ENCODE measurements at regions not wholly inside any gene's neighbourhood (a gene's known extent, or its start where the extent isn't known, plus 50 kb on each side); places are given as distances from the start of the nearest gene placed in this dataset.
"Not testable (repeated sequence)": the region's sequence is repeated elsewhere in the genome, so short reads cannot be mapped to it uniquely, and the experiment has no call there.

- peak; percentile 9 for DNase-seq (ENCODE audit: low spot score)
Observed at GRCh38 chr6:149127212-149127611, 190.3 kb upstream of the TAB2 start.

- peak; percentile 12 for DNase-seq (ENCODE audit: low spot score)
Observed at GRCh38 chr6:149128489-149129145, 188.9 kb upstream of the TAB2 start.

DNA sequence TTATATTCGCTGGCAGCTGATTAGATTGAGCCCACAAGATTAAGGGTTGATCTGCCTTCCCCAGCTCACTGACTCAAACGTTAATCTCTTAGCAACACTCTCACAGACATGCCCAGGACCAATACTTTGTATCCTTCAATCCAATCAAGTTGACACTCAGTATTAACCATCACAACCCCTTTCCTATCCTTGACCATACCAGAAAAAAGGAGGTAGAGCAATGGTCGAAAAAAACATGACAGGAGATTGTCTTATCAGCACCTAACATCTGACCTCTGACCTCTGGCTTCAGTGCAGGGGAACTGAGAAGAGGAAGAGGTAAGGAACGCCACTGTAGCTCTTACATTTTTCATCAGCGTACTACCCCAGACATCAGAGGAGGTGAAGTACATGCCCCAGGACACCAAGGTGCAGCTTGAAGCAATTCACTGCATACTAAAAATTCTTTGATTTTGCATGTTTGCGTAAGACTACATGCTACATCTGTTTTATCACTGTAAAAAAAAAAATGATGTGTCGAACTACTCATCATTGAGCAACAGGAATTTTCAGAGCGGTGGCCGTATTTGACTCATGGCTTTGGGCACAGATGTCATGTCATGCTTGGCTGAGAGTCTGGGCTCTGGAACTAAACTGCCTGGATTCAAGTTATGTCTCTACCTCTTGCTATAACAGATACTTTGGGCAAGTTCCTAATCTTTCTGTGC is 188.0 kb upstream of the TAB2 start:
- no peak for DNase-seq (ENCODE audit: low spot score)

GRCh38 chr6:149130090-149130489 is 187.4 kb upstream of the TAB2 start:
- DNase-seq (ENCODE audit: low spot score) = no peak

DNA sequence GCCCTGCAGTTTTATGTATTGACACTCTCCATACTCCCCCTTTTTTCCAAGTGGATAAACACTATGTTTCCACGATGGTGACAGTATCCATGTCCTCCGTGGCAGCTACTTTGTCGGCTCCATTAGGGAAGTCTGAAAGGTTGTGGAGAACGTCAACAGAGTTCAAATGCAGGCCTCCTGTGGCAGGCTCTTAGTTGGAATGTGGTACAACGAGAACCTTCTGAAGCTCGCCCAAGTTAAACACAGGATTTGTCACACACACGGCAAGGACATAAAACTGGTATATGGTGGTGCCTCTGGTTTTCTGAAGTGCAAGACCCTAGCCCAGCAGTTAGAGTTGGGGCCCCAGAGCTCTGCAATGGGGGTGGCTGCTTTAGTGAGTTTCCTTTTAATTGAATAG is 187.0 kb upstream of the TAB2 start:
- DNase-seq (ENCODE audit: low spot score) = no peak

DNA sequence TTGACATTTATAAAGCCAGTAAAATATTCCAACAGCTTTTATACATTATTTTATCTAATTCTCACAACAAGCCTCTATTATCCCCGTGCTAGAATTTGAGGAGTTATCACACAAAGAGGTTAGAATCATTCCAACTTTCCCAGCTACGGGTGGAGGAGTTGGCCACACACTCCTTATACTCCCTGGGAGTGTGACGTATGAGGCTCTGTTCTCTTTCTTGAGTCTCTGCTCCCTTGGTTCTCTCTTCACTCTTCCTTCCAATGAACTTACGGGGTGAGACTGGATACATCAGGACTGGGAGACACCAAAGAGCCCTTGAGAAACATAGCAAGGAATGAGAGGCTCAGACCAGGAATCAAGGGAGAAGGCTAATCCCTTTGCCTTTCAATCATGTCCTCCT is 185.6 kb upstream of the TAB2 start:
- DNase-seq (ENCODE audit: low spot score) = no peak

DNA sequence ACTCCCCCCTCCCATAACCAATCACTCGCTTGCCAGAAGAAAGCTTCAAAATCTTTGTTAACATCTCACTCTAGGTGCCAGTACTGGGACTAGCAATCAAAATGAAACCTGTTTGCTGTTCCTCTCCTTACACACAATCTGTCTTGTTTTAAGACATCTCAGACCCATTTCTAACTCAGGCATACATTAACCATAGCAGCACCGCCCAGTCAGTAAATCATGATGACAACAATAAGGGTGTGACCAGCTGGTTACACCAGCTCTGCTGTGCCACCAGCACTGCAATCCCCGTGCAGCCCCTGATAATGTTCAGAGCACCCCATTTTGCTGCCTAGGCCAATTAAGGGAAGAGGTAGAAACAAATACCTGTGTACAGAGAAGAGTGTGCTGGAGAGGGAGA is 185.2 kb upstream of the TAB2 start:
- DNase-seq (ENCODE audit: low spot score) = no peak

DNA sequence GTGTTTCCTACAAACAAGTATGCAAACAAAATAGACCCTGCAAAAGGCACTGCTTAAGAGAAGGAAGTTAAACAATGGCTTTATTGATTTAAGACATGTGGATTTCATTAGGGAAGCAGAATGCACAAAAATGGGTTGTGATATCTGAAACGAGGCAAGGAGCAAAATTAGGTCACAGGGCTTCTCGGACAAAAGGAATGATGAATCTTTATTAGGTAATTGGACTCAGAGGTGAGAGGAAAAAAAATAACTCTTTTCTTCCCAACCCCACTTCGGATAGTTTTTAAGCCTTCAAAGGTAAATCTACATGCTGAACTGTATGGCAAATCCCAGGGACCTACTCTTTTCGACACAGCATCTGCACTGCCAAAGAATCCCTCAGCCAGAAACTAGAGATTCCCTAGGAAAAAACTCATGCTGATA is 183.0 kb upstream of the TAB2 start:
- DNase-seq (ENCODE audit: low spot score) = no peak

DNA sequence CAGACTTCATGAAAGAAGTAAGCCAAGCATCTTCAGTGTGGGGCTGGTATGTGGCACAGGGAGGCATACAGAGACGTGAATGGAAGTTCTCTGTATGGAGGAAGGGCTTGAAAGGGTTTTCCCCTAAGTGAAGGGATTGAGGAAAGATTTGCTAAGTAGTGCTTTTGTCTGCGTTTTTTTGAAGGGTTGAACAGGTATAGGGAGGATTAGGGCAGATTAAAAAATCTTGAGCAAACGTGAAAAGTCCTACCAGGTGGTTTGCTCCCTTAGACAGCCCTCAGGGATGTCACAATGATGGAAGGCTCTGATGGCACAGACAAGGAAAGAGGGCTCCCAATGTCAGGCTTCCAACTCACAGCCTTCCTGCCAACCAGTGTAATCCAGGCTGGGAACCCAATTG is 181.7 kb upstream of the TAB2 start:
- DNase-seq (ENCODE audit: low spot score) = no peak

GRCh38 chr6:149136273-149136912 is 181.1 kb upstream of the TAB2 start:
- DNase-seq (ENCODE audit: low spot score) = no peak

DNA sequence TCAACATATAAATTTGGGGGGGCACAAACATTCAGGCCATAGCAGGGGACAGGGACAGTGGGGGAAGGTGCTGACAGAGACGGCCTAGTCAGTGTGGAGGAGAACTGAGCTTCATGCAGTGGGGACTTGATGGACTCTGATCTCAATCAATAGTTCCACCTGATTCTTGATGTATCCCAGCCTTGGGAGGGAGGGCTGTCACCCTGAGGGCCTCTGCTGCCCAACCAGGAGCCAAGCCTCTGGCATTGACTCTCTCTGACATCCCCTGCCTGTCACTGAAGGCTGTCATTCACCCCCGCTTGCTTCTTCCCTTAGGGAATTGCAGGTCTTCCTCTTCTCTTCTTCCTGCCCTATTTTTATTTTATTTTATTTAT is 180.6 kb upstream of the TAB2 start:
- DNase-seq (ENCODE audit: low spot score) = no peak

DNA sequence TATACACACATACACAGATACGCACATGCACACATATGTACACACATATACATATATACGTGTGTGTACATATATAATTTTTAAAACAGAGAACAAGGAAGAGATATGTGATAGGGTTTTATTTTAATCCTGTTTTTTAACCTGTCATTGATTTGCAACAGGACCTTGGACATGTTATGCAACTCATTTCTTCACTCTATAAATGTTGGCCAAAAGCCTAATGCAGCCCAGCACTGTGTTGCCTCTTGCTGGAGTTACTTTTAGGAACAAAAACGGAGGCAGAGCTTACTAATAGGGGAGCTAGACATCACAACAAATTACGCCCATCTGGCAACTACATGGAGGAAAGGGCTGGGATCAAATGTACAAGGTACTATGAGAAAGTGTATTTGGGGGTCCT is 179.9 kb upstream of the TAB2 start:
- DNase-seq (ENCODE audit: low spot score) = no peak

DNA sequence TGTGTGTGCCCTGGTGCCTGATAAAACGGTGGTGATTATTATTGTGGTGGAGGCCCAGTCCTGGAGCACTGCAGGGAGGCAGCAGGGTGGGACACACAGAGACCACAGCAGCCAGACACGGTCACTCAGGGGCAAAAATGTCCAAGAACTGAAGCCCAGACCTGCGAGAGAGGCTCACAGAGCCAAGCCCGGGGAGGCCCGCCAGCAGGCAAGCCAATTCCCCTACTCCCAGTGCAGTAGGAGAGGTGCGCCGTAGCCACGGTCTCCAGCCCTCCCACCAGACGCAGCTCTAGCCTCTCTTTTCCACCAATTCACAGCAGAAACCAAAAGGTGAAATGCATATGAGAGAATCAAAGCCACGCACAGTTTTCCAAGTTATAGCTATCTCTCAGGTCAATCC is 179.4 kb upstream of the TAB2 start:
- DNase-seq (ENCODE audit: low spot score) = no peak

- no peak for DNase-seq (ENCODE audit: low spot score)
Observed at GRCh38 chr6:149138699-149139294, 178.7 kb upstream of the TAB2 start.

- no peak for DNase-seq (ENCODE audit: low spot score)
Observed at GRCh38 chr6:149139782-149140136, 177.8 kb upstream of the TAB2 start.

DNA sequence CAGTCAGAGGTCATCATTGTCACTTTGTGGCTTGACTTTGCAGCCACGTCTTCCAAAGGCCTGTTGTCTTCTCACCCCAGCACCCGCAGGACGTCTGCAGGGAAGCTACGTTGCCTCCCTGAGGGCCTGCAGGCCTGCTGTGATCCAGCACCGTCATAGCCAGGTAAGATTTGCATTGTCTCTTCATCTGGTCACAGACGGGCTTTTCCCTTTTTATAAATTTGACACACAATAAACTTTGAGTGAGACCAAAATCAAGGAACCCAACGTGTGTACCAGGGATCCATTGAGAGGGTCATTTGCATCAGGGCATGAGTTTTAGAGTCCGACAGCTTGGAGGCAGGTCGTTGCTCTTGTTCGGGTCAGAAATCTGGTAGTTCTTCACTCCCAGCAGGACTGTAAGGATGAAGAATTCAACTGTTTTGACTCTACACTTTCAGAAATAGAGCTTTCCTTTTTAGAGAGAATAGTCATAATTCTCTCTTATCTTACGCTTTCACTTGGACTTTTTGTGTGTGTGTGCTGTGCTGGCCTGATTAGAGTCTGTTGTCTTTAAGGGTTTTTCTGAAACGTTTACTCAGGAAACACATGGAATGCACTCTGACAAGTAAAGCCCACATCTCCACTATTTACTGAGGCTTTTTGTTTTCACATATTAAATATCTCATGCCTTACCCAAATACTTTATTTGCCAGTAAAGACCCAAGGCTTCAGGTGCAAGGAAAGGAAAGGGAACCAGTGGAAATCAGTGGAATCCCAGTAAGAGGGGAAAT is 177.2 kb upstream of the TAB2 start:
- no peak for DNase-seq (ENCODE audit: low spot score)

- no peak for DNase-seq (ENCODE audit: low spot score)
Observed at GRCh38 chr6:149140910-149141290, 176.6 kb upstream of the TAB2 start.

DNA sequence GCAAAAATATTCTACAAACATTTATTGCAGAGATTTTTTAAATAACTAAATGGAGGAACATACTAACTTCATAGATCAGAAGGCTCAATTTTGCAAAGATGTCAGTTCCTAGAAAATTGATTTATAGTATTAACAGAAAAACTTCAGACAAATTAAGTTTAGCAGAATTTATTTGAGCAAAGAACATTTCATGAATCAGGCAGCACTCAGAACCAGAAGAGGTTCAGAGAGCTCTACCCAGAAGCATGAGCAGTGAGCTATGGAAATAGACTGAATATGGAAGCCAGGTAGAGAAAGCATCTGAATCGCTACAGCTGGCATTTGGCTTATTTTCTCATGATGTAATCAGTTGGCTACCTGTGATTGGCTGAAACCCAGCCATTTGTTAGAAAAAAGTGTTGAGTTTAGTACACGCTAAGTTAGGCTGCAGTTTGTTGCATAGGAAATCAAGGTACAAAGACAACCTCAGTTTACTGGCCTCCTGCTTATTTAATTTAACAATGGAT is 174.5 kb upstream of the TAB2 start:
- DNase-seq (ENCODE audit: low spot score) = no peak

DNA sequence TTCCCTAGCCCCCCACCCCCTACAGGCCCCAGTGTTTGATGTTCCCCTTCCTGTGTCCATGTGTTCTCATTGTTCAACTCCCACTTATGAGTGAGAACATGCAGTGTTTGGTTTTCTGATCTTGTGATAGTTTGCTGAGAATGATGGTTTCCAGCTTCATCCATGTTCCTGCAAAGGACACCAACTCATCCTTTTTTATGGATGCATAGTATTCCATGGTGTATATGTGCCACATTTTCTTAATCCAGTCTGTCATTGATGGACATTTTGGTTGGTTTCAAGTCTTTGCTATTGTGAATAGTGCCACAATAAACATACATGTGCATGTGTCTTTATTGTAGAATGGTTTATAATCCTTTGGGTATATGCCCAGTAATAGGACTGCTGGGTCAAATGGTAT is 171.7 kb upstream of the TAB2 start:
- DNase-seq (ENCODE audit: low spot score) = not testable (repeated sequence)

- no peak for DNase-seq (ENCODE audit: low spot score)
Observed at GRCh38 chr6:149147195-149147594, 170.3 kb upstream of the TAB2 start.

DNA sequence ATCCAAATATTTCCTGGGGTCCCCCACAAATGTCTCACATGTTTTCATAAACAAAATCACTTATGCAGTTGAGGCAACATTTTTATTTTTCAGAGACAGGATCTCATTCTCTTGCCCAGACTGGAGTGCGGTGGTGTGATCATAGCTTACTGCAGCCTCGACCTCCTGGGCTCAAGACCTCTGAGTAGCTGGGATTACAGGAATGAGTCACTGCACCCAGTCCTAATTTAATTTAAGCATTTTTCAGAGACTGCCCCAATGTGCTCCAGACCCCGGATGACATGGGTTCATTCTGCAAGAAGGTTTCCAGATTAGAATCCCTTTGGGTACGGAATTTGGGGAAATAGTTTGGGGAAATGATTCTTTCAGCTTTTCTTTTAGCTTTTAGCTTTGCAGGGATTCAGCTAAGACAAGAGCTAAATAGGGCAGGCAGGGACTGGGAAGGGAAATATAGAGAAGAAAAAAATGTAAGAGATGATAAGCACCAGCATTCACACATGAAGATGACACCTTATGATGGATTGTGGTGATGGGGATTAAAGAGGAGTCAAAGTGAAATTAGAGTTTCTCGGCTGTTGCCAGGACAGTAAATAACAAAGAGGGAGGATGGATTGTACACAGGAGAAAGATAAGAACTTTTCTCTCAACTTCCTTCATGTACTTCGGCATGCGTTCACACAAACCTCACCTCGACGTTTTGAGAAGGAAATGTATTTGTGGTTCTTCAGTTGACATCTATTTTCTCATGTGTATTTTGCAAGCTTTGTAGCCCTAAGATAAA is 169.4 kb upstream of the TAB2 start:
- no peak for DNase-seq (ENCODE audit: low spot score)
